GM12891 (cell line): ENCODE measurements at regions not wholly inside any gene's neighbourhood (a gene's known extent, or its start where the extent isn't known, plus 50 kb on each side); places are given as distances from the start of the nearest gene placed in this dataset.

Experiments
- PAX5 ChIP-seq: IDR thresholded peaks from 2 replicates; pipeline ENCODE4 v1.6.1; 2011; ENCODE audit warnings: low read length, moderate library complexity, mild to moderate bottlenecking; ENCODE audit not compliant: insufficient read depth, severe bottlenecking
- POLR2A ChIP-seq: IDR thresholded peaks from 2 replicates; pipeline ENCODE4 v1.6.1; 2011; ENCODE audit warnings: low read depth, low read length, control low read depth
- POLR2AphosphoS5 ChIP-seq: IDR thresholded peaks from 2 replicates; pipeline ENCODE4 v1.6.1; 2011; ENCODE audit warnings: low read depth, low read length, control low read depth
- POU2F2 ChIP-seq: IDR thresholded peaks from 2 replicates; pipeline ENCODE4 v1.6.1; 2011; ENCODE audit warnings: low read depth, mild to moderate bottlenecking, control low read depth, low read length, moderate library complexity
- SPI1 ChIP-seq: IDR thresholded peaks from 2 replicates; pipeline ENCODE4 v1.6.1; 2011; ENCODE audit warnings: low read depth, low read length, control low read depth
- TAF1 ChIP-seq: IDR thresholded peaks from 2 replicates; pipeline ENCODE4 v1.6.1; 2011; ENCODE audit warnings: low read depth, low read length, control low read depth

DNA sequence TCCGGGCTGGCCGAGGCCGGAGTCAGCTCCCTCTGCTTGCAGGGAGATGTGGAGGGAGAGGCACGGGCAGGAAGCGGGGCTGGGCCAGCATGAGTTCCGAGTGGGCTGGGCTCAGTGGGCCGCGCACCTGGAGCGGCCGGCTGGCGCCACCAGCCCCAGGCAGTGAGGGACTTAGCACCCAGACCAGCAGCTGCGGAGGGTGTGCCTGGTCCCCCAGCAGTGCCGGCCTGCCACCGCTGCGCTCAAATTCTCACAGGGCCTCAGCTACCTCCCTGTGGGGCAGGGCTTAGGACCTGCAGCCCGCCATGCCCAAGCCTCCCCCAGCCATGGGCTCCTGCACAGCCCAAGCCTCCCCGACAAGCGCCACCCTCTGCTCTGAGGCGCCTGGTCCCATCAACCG is 700.3 kb downstream of the DNAH5 start:
- TF ChIP-seq POLR2AphosphoS5 (no peak), POLR2A (no peak), TAF1 (no peak), PAX5 (no peak), POU2F2 (no peak), SPI1 (no peak)
